Midbrain (tissue), 1 donor: ENCODE measurements at regions not wholly inside any gene's neighbourhood (a gene's known extent, or its start where the extent isn't known, plus 50 kb on each side); places are given as distances from the start of the nearest gene placed in this dataset.
"Not testable (repeated sequence)": the region's sequence is repeated elsewhere in the genome, so short reads cannot be mapped to it uniquely, and the experiment has no call there.

Experiments
- DNase-seq: peaks from one replicate; lab custom pipeline; 2025; lab: John Stamatoyannopoulos, UW

- no peak for DNase-seq
Observed at GRCh38 chr13:65387743-65388347, 1842.3 kb downstream of the PCDH9 start.

- DNase-seq: no peak
Observed at GRCh38 chr13:65378943-65379519, 1851.1 kb downstream of the PCDH9 start.

DNA sequence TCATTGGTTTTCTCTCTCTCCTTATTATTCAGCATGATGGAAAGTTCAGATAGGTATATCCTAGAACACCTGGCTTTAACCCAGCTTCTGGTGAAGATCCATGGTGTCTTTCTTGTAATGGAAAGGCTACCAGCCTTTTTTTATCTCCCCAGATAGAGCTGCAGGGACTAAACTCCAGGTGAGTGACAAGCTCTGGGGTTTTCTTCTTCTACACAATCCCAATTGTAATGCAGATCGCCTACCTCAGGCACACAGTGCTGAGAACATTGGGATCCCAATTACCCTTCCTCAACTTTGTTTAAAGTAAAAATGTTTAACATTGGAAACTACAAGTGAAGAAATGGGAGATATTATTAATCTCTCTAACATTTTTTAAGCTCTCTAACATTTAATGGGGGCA is 1851.7 kb downstream of the PCDH9 start:
- DNase-seq: no peak

- DNase-seq: no peak
Observed at GRCh38 chr13:65368832-65369231, 1861.3 kb downstream of the PCDH9 start.

DNA sequence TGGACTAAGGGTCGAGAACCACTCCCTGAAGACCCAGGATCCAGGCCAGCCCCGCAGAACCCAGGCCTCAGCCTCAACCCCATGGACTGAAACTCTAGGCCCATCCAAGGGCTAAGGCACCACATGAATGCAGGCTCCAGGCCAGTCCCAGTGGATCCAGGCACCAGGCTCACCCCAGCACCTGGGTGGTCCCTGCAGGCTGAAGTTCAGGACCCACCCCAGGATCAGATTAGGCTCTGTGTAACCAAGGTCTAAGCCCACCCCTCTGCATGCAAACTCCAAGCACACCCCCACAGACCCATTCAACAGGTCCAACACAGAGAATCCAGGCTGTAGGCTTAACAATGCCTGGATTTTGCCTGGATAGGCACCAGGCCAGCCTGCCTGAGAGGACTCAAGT is 1876.2 kb downstream of the PCDH9 start:
- DNase-seq: no peak

DNA sequence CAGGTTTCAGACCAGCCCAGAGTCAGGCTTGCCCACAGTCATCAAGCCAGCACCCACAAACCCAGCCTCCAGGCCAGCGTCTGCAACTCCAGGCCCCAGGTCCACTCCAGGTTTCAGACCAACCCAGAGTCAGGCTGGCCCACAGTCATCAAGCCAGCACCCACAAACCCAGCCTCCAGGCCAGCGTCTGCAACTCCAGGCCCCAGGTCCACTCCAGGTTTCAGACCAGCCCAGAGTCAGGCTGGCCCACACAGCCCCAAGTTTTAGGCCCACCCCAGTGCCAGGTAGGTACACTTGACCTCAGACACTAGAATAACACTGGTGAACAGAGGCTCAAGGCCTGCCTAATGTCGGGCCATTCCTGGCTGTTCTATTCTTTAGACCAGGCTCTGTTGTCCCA is 1877.0 kb downstream of the PCDH9 start:
- DNase-seq: not testable (repeated sequence)

DNA sequence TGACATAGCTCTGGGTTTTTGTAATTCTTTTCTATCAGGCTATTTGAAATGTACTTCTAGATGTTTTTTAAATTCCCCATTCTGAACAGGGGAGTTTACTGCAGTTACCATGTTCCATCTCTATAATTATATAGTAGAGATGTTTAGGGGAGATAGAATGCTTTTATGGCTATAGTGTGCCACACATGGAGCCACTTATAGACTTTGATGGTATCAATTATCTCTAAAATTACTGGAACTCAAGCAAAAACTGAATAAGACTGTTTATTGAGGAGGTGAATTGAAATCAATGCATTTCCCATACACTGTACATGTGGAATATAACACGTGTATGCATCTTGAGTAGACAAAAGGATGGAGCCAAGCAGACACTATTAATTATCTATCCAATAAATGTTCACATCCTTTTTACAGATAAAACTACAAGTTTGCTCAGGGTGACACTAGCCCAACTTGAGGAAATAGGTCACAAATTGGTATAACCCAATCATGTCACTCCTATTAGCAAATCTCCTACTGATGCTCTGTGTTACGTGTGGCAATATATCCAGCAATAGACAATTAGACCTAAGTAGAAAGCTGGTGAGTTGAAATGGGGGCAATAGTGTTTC is 1882.6 kb downstream of the PCDH9 start:
- no peak for DNase-seq

DNA sequence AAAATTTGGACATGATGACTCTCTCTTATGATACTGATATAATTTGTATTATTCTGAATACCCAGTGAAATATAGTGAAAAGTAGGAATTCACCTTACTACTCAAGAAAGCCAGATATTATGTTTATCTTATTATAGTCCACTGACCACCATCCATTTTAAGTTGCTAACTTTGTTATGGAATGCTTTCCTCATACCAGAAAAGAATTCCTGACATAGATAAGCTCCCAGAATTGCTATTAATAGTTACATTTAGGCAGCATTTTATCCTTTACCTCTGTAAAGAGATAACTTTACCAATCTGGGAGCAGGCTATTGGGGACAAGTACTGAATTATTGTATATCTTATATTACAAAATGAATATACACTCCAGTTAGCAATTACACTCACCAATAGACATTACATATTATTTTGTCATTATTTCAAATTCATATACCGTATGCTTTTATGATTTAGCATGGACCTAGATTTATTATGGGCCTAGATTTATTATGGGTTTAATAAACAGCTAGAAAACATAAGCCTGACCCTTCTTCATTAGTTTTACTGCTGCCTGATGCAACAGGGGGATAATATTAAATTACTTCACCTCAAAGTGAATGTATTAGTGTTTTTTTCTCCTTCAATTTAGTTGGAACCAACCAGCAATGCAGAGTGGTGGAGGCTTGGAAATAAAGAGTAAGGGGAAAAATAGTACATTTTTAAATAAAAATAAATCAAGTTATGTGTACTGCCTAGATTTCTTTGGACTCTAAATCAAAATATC is 1886.1 kb downstream of the PCDH9 start:
- no peak for DNase-seq

- no peak for DNase-seq
Observed at GRCh38 chr13:65342541-65343337, 1887.4 kb downstream of the PCDH9 start.

- DNase-seq: no peak
Observed at GRCh38 chr13:65339241-65339640, 1890.9 kb downstream of the PCDH9 start.

DNA sequence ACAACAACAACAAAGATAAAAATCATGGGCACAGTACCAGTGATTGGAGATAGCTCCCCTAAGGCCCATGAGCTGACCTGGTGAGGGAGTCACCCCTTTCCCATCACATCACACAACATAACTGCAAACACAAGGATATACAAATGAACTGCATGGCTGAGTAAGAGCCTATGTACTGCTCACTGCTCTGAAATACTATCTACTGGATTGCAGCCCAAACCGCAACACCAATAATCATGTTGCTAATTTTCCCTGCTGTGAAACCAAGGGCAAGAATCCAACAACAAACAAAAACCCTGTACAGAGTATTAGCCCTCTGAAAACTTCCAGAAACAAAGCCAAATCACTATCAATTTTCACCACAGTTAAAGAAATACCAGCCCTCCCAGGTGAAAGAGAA is 1893.2 kb downstream of the PCDH9 start:
- no peak for DNase-seq

DNA sequence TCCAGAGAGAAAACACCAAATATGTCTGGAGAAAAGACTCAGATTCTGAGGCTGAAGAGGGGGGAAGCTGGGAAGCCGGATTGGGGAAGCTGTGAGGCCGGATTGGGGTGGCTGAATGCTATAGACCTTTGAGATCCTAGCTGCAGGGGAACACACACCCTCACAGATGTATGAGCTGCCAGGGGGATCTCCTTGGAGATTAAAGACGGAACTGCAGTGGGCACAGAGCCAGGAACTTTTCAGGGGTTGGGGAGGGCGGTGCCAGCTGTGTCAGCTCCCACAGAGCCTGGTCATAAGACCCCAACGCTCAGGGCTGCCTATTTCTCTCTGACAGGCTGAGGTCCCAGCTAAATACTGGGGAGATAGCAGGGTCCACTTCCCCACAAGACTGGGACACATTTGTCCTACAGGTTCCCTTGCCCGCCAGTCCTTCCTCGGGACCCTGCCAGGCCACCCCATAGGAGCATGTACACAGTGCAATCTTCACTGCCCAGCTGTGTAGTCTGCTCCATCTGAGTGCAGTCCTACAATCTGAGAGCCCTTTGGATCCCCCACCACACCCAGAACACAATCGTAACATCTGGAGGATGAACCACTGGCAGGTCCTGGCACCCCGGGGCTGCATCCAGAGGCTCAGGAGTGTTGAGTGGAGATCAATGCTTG is 1893.9 kb downstream of the PCDH9 start:
- DNase-seq: no peak

GRCh38 chr13:65330691-65331090 is 1899.4 kb downstream of the PCDH9 start:
- DNase-seq: no peak

GRCh38 chr13:65330287-65330686 is 1899.8 kb downstream of the PCDH9 start:
- DNase-seq: no peak

DNA sequence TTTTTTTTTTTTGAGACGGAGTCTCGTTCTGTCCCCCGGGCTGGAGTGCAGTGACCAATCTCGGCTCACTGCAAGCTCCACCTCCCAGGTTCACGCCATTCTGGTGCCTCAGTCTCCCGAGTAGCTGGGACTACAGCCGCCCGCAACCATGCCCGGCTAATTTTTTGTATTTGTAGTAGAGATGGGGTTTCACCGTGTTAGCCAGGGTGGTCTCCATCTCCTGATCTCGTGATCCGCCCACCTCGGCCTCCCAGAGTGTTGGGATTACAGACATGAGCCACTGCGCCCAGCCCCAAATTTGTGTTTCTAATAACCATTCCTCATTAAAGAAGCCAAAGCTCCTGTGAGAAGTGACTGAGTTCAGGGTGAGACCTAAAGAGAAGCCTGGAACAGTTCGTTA is 1906.9 kb downstream of the PCDH9 start:
- not testable (repeated sequence) for DNase-seq

DNA sequence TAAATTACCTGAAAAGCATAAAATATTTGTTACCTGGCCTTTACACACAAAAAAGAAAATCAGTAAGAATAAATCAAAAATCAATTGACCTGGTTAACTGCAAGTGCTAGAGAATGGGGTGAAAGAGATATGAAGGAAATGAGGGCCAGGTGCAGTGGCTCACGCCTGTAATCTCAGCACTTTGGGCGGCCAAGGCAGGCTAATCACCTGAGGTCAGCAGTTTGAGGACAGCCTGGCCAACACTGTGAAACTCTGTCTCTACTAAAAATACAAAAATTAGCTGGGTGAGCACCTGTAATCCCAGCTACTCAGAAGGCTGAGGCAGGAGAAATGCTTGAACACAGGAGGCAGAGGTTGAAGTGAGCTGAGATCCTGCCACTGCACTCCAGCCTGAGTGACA is 1908.7 kb downstream of the PCDH9 start:
- not testable (repeated sequence) for DNase-seq

DNA sequence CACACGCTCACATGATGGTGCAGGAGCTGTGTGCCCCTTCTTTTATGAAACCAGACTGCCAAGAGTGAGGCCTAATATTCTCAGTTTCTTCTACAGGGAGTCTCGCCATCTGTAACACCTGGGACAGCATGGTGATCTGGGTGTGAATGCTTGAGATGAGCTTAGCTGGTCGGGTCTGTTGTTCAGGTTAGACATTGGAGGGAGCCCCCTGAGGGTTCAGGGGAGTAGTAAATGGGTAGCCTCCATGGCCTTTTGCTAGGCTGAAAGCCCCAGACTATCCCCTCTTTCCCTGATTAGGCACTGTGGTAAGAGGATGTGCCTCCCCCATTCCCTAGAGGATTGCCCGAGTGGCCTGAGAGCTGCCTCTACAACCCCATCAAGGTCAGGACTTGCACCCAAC is 1916.1 kb downstream of the PCDH9 start:
- DNase-seq: no peak

DNA sequence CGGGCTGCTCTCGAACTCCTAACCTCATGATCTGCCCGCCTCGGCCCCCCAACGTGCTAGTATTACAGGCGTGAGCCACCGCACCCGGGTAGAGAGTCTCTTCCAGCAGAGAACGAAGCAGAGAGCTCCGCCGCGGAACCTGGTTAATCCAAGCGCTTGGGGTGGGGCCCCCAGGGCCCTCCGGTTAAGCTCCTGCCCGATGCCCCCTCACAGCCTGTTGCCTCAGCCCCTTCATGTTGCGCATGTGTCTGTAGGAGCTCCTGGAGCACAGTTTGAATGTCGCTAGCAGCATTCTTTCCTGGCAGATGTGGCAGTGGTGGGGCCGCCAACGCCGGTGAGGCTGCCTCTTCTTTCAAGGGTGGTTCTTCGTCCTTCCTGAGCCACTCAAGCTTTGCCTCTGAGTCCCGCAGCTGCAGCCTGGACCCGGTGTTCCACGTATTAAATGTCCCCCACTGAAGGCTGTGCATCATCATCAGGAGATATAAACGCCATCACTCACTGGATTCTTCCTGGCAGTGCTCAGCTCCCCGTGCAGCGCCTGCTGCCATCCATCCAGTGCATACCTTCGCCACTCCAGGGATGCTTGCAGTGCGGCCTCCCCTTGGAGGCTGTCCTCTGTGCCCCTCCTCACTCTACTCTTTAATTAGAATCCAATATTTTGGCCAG is 1919.3 kb downstream of the PCDH9 start:
- DNase-seq: no peak

DNA sequence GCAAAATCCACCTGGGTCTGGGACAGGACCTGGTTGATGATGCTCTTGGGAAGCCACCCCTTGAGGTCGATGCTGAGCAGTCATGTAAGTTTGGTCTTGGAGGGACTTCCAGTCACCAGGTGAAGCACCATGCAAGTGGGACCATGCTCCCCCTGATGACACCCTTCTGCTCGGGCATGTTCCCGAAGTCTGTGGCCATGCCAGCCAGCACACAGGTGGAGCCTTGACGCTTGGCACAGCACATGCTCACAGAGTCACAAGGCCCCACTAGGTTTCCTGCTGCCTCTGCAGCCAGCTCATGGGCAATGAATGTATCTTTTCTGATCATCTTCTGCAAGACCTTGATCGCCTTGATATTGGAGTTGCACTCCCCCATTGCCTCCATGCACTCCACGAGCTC is 1920.2 kb downstream of the PCDH9 start:
- DNase-seq: no peak

DNA sequence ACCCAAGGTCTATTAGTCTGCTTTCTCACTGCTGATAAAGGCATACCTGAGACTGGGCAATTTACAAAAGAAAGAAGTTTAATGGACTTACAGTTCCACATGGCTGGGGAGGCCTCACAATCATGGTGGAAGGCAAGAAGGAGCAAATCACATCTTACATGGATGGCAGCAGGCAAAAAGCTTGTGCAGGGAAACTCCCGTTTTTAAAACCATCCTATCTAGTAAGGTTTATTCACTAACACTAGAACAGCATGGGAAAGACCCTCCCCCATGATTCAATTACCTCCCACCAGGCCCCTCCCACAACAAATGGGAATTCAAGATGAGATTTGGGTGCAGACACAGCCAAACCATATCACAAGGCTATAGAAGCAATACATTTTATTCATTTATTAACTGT is 1921.4 kb downstream of the PCDH9 start:
- not testable (repeated sequence) for DNase-seq

DNA sequence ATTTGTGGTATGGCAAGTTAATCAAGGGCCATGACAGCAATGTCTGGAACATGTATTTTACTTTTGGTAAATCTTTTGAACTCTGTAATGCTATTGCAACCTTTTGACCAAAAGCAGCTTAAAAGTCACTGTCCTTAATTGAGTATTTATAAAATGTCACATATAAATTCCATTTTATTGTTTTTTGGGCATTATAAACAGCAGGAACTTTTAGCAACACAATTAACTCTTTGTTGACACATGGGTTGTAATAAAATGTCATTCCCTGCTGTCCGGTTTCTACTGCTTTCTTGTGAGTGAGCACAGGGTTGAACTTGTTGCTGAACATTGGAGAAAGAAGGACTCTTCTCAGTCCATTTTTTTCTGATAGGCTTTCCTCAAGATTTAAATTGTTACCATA is 1923.1 kb downstream of the PCDH9 start:
- DNase-seq: no peak
